ENCODE measurements at regions not wholly inside any gene's neighbourhood (a gene's known extent, or its start where the extent isn't known, plus 50 kb on each side); places are given as distances from the start of the nearest gene placed in this dataset.

DNA sequence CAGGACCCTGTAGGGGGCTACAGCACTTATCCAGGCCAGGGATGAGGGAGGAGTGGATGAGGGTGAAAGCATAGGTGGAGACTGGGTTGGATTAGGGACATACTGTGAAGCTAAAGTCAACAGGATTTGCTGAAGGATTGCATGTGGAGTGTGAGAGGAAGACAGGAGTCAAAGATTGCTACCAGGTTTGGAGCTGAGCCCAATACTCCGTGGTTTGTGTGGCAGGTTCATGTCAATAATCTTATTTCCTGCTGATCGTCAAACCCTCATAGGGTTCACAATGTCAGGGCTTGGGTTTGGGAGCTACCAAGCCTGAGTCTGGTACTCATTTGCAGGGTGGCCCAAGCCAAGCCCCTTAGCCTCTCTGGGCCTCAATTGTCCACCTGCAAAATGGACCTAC is 77.1 kb upstream of the PLXNC1 start:
- Histone ChIP-seq H3K4me3 (no peak overlapping the region), H3K27ac (ENCODE audit: extremely low read depth, low read depth, low read length) (no peak overlapping the region), H3K9me3 (replicated peaks; ENCODE audit: control insufficient read depth, insufficient read depth, low read depth, low read length) (no peaks in the 10 kb centered on the region), H4K20me1 (replicated peaks; ENCODE audit: control insufficient read depth, insufficient read depth, low read length) (no peaks in the 10 kb centered on the region), H3K9ac (ENCODE audit: insufficient read depth in 1 of 2, low read depth in 2 of 2, low read length in 2 of 2) (no peak overlapping the region), H2AFZ (ENCODE audit: low read depth, low read length) (no peak overlapping the region), H3K27me3 (ENCODE audit: control insufficient read depth in 2 of 2, insufficient read depth in 2 of 2, low read length in 2 of 2) (peaks cover 0 to 11% of the 10 kb centered on the region in 2 experiments; a peak in 3 of 5 replicates), H3K4me1 (replicated peaks in 1 of 2; ENCODE audit: control insufficient read depth in 2 of 2, insufficient read depth in 2 of 2, low read length in 2 of 2) (peaks cover 0 to 3% of the 10 kb centered on the region in 2 experiments; a peak in 2 of 5 replicates), H3K4me2 (ENCODE audit: insufficient read depth, low read length) (no peak overlapping the region), H3K79me2 (ENCODE audit: control insufficient read depth, insufficient read depth, low read length) (no peaks in the 10 kb centered on the region), H3K9me1 (ENCODE audit: control insufficient read depth, insufficient read depth, low read length) (no peaks in the 10 kb centered on the region), H3K36me3 (ENCODE audit: control insufficient read depth, insufficient read depth, low read length) (no peaks in the 10 kb centered on the region)
- POLR2A ChIA-PET = interaction anchor here (0.6 to 1.2 kb wide), 2 partner anchors 8 to 29 kb away, joined by 3 read pairs; no protein-coding TSS in a partner anchor
- ATAC-seq = no peak
- no peak for FAIRE-seq
- no TSS peak for BruUV-seq (replicated peaks)
- WGBS (ENCODE audit: insufficient coverage, low coverage, missing lambda C conversion rate) = 7% methylated on average over 2 of the region's 2 CpGs
- no peak for DNase-seq (ENCODE audit: extremely low read depth in 1 of 4, low spot score in 3 of 4)
- TF ChIP-seq MTA3 (IDR thresholded peaks at IDR 0.05; ENCODE audit: borderline replicate concordance) (no peak), ZFP30 (CRISPR knock-in tag; IDR thresholded peaks at IDR 0.05; ENCODE audit: borderline replicate concordance) (no peak)
- in situ Hi-C loops (cut with MboI) (no loop called here), intact Hi-C loops (cut with micrococcal nuclease) (no loop called here)
- CTCF ChIA-PET (ENCODE audit: low intra/inter-chr PET ratio) = no interaction called here

DNA sequence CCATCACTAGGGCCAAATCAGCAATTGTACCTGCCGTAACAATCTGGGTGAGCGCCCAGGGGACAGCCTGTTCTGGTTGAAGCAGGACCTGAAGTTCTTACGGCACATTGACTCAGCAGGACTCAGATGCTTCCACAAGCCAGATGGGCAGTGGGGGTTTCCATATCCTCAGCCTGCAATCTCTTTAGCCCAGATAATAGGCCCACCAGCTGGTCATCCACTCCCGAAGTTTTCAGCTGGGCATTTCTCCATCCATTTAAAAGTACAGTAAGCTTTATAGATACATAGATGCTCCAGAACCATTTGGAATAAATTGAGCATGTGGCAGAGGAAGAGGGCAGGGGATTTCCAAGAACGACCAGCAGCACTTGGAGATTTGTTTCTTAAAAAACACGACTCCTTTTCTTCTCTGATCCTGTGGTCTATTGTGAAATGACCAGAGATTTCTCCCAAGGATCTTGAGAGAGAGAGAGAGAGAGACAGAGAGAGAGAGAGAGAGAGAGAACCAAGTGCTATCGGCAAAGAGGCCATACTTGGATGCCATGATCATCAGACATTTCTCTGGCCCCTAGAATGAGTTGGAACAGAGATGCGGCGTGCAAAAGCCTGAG is 74.8 kb upstream of the PLXNC1 start:
- no peak overlapping the region for H3K4me3 ChIP-seq
- DNase-seq (ENCODE audit: extremely low read depth in 1 of 4, low spot score in 3 of 4) (no peak), ATAC-seq (no peak), FAIRE-seq (no peak)
- no peaks in the 10 kb centered on the region for H3K79me2 ChIP-seq (ENCODE audit: control insufficient read depth, insufficient read depth, low read length)
- H3K9ac ChIP-seq (ENCODE audit: insufficient read depth in 1 of 2, low read depth in 2 of 2, low read length in 2 of 2) = no peak overlapping the region; a peak in 1 of 4 replicates
- CTCF ChIA-PET (ENCODE audit: low intra/inter-chr PET ratio) = no interaction called here
- H3K27ac ChIP-seq (ENCODE audit: extremely low read depth, low read depth, low read length) = no peak overlapping the region
- peaks cover 0 to 3% of the 10 kb centered on the region in 2 experiments; a peak in 2 of 5 replicates for H3K4me1 ChIP-seq (replicated peaks in 1 of 2; ENCODE audit: control insufficient read depth in 2 of 2, insufficient read depth in 2 of 2, low read length in 2 of 2)
- POLR2A ChIA-PET = no interaction called here
- 21% methylated on average over 9 of the region's 9 CpGs for WGBS (ENCODE audit: insufficient coverage, low coverage, missing lambda C conversion rate)
- H2AFZ ChIP-seq (ENCODE audit: low read depth, low read length) = no peak overlapping the region
- H3K4me2 ChIP-seq (ENCODE audit: insufficient read depth, low read length) = no peak overlapping the region
- no peaks in the 10 kb centered on the region for H4K20me1 ChIP-seq (replicated peaks; ENCODE audit: control insufficient read depth, insufficient read depth, low read length)
- no TSS peak for BruUV-seq (replicated peaks)
- peaks cover 0 to 11% of the 10 kb centered on the region in 2 experiments; a peak in 4 of 5 replicates for H3K27me3 ChIP-seq (ENCODE audit: control insufficient read depth in 2 of 2, insufficient read depth in 2 of 2, low read length in 2 of 2)
- peak; percentile 35 for TF ChIP-seq CBFA2T2 (conservative IDR thresholded peaks at IDR 0.05)
- TF ChIP-seq, protein P1, sequence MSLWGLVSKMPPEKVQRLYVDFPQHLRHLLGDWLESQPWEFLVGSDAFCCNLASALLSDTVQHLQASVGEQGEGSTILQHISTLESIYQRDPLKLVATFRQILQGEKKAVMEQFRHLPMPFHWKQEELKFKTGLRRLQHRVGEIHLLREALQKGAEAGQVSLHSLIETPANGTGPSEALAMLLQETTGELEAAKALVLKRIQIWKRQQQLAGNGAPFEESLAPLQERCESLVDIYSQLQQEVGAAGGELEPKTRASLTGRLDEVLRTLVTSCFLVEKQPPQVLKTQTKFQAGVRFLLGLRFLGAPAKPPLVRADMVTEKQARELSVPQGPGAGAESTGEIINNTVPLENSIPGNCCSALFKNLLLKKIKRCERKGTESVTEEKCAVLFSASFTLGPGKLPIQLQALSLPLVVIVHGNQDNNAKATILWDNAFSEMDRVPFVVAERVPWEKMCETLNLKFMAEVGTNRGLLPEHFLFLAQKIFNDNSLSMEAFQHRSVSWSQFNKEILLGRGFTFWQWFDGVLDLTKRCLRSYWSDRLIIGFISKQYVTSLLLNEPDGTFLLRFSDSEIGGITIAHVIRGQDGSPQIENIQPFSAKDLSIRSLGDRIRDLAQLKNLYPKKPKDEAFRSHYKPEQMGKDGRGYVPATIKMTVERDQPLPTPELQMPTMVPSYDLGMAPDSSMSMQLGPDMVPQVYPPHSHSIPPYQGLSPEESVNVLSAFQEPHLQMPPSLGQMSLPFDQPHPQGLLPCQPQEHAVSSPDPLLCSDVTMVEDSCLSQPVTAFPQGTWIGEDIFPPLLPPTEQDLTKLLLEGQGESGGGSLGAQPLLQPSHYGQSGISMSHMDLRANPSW (CRISPR knock-in tag; IDR thresholded peaks at IDR 0.05) = no peak
- peak; percentile 36 for TF ChIP-seq CBFA2T3 (IDR thresholded peaks at IDR 0.05)
- in situ Hi-C loops (cut with MboI) = no loop called here
- no peaks in the 10 kb centered on the region for H3K9me3 ChIP-seq (replicated peaks; ENCODE audit: control insufficient read depth, insufficient read depth, low read depth, low read length)
- H3K36me3 ChIP-seq (ENCODE audit: control insufficient read depth, insufficient read depth, low read length) = no peaks in the 10 kb centered on the region
- intact Hi-C loops (cut with micrococcal nuclease) = loop anchor here (2.0 kb wide), 1 partner anchor 27 kb away; no protein-coding TSS in a partner anchor
- H3K9me1 ChIP-seq (ENCODE audit: control insufficient read depth, insufficient read depth, low read length) = no peaks in the 10 kb centered on the region

Data from K562 (cell line).